ENCODE measurements at regions not wholly inside any gene's neighbourhood (a gene's known extent, or its start where the extent isn't known, plus 50 kb on each side); places are given as distances from the start of the nearest gene placed in this dataset.

DNA sequence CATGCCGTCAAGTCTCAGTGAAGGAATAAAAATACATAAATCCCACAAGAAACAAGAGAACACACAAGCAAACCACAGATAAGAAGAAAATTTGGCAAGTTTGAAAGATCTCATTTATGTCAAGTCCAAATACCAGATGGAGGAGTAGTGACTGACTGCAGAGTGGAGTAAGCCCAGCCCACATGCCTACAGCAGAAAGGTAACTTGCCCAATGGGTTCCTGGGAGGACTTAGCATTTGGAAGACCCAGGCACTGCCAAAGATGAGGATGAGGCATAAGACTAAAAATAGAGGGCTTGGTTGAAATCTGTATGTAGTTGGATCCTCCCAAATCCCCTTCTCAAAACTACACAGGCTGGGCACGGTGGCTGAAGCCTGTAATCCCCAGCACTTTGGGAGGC is 70.8 kb downstream of the ZNF648 start:
- TF ChIP-seq, protein P1, sequence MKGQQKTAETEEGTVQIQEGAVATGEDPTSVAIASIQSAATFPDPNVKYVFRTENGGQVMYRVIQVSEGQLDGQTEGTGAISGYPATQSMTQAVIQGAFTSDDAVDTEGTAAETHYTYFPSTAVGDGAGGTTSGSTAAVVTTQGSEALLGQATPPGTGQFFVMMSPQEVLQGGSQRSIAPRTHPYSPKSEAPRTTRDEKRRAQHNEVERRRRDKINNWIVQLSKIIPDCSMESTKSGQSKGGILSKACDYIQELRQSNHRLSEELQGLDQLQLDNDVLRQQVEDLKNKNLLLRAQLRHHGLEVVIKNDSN (IDR thresholded peaks at IDR 0.05; ENCODE audit: borderline replicate concordance, low read depth) = no peak
- TF ChIP-seq RAD21 (IDR thresholded peaks at IDR 0.05; ENCODE audit: low read length) (no peak), RFX5 (IDR thresholded peaks at IDR 0.05; ENCODE audit: low read length) (no peak), POLR2AphosphoS5 (IDR thresholded peaks at IDR 0.05; ENCODE audit: low read depth, low read length) (no peak), ELF1 (IDR thresholded peaks at IDR 0.05) (no peak), TAF1 (IDR thresholded peaks at IDR 0.05; ENCODE audit: borderline replicate concordance, low read depth, low read length) (no peak), NFIC (IDR thresholded peaks at IDR 0.05; ENCODE audit: borderline replicate concordance) (no peak), GABPA (IDR thresholded peaks at IDR 0.05; ENCODE audit: low read depth) (no peak), RXRA (IDR thresholded peaks at IDR 0.05; ENCODE audit: borderline replicate concordance, low read depth) (no peak)
- TF ChIP-seq, protein P2, sequence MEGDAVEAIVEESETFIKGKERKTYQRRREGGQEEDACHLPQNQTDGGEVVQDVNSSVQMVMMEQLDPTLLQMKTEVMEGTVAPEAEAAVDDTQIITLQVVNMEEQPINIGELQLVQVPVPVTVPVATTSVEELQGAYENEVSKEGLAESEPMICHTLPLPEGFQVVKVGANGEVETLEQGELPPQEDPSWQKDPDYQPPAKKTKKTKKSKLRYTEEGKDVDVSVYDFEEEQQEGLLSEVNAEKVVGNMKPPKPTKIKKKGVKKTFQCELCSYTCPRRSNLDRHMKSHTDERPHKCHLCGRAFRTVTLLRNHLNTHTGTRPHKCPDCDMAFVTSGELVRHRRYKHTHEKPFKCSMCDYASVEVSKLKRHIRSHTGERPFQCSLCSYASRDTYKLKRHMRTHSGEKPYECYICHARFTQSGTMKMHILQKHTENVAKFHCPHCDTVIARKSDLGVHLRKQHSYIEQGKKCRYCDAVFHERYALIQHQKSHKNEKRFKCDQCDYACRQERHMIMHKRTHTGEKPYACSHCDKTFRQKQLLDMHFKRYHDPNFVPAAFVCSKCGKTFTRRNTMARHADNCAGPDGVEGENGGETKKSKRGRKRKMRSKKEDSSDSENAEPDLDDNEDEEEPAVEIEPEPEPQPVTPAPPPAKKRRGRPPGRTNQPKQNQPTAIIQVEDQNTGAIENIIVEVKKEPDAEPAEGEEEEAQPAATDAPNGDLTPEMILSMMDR (IDR thresholded peaks at IDR 0.05) = no peak
- TF ChIP-seq, protein P3, sequence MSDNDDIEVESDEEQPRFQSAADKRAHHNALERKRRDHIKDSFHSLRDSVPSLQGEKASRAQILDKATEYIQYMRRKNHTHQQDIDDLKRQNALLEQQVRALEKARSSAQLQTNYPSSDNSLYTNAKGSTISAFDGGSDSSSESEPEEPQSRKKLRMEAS (IDR thresholded peaks at IDR 0.05; ENCODE audit: low read depth) = no peak

Data from SK-N-SH (cell line).